ENCODE measurements at regions not wholly inside any gene's neighbourhood (a gene's known extent, or its start where the extent isn't known, plus 50 kb on each side); places are given as distances from the start of the nearest gene placed in this dataset.

DNA sequence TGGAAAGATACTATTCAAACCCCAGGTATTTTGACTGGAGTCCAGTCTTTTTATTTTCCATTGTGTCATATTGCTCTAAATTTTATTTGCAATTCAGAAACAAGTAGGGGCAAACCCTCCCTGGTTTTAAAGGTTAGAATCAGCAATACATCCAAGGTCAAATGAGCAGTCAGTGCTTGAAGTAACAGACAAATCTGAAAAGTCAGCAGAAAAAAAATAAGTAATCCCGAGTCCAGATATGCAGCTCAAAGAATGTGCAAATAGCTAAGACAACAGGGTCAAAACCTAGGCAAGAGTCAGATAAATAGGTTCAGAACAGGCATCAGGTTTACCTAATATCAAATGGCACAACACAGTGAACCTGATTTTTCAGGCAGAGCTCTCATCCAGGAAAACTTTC, 367.0 kb downstream of the STK39 start:
- in situ Hi-C loops (cut with MboI) = no loop called here
- 31 to 38% methylated on average over 1 of the region's 1 CpG for WGBS, 2 experiments (ENCODE audit: low coverage in 1 of 2, low lambda C conversion rate in 2 of 2, missing lambda C conversion rate in 2 of 2)
- no peak for TF ChIP-seq EZH2 (IDR thresholded peaks at IDR 0.05; ENCODE audit: insufficient read depth, poor library complexity, severe bottlenecking)
- TF ChIP-seq EZH2phosphoT487 (IDR thresholded peaks at IDR 0.05; ENCODE audit: insufficient read depth, low read depth) = no peak
- H3K9ac ChIP-seq = no peak overlapping the region
- no peaks in the 10 kb centered on the region for H3K36me3 ChIP-seq (ENCODE audit: low read depth)
- H3F3A ChIP-seq (ENCODE audit: insufficient read depth) = no peaks in the 10 kb centered on the region
- no peak overlapping the region for H3K4me3 ChIP-seq
- H3K79me2 ChIP-seq (ENCODE audit: insufficient read depth) = no peaks in the 10 kb centered on the region
- no peaks in the 10 kb centered on the region for H3K9me2 ChIP-seq (ENCODE audit: insufficient read depth)
- no peaks in the 10 kb centered on the region for H3K4me1 ChIP-seq (ENCODE audit: insufficient read depth)
- H3K27me3 ChIP-seq (replicated peaks; ENCODE audit: insufficient read depth) = no peaks in the 10 kb centered on the region
- DNase-seq = no peak
- H3K27ac ChIP-seq = no peak overlapping the region
- H3K9me3 ChIP-seq (ENCODE audit: low read depth) = no peaks in the 10 kb centered on the region
- no peaks in the 10 kb centered on the region for H4K20me1 ChIP-seq (ENCODE audit: insufficient read depth)
- H3K4me2 ChIP-seq (ENCODE audit: unreplicated experiment) = no peak overlapping the region
- H2AFZ ChIP-seq = no peak overlapping the region

DNA sequence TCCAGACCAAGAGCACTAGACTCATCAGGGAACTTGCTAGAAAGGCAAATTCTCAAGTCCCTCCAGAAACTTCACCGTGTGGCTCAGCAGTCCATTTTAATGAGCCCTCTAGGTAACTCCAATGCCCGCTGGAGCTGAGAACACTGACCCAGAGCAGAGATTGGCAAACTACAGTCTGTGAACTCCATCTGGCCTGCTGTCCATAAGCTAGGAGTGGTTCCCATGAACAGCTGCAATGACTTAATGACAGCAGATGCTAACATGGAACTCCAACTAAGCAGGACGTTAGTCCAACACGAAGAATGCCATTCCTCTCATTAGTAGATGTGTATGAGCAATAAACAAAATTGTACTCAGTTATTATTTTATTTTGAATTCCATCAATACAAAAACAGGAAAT, 371.9 kb downstream of the STK39 start:
- Histone ChIP-seq H3F3A (ENCODE audit: insufficient read depth) (no peaks in the 10 kb centered on the region), H3K79me2 (ENCODE audit: insufficient read depth) (no peaks in the 10 kb centered on the region), H4K20me1 (ENCODE audit: insufficient read depth) (no peaks in the 10 kb centered on the region), H3K27ac (no peak overlapping the region), H3K4me2 (ENCODE audit: unreplicated experiment) (no peak overlapping the region), H3K9me3 (ENCODE audit: low read depth) (no peaks in the 10 kb centered on the region), H3K36me3 (ENCODE audit: low read depth) (no peaks in the 10 kb centered on the region), H3K4me3 (no peak overlapping the region), H3K9ac (no peak overlapping the region), H3K27me3 (replicated peaks; ENCODE audit: insufficient read depth) (no peaks in the 10 kb centered on the region), H3K4me1 (ENCODE audit: insufficient read depth) (no peaks in the 10 kb centered on the region), H2AFZ (no peak overlapping the region), H3K9me2 (ENCODE audit: insufficient read depth) (no peaks in the 10 kb centered on the region)
- no peak for DNase-seq
- TF ChIP-seq EZH2 (IDR thresholded peaks at IDR 0.05; ENCODE audit: insufficient read depth, poor library complexity, severe bottlenecking) (no peak), EZH2phosphoT487 (IDR thresholded peaks at IDR 0.05; ENCODE audit: insufficient read depth, low read depth) (no peak)
- in situ Hi-C loops (cut with MboI) = no loop called here
- WGBS, 2 experiments (ENCODE audit: low coverage in 1 of 2, low lambda C conversion rate in 2 of 2, missing lambda C conversion rate in 2 of 2) = 41% methylated on average over 4 of the region's 4 CpGs

DNA sequence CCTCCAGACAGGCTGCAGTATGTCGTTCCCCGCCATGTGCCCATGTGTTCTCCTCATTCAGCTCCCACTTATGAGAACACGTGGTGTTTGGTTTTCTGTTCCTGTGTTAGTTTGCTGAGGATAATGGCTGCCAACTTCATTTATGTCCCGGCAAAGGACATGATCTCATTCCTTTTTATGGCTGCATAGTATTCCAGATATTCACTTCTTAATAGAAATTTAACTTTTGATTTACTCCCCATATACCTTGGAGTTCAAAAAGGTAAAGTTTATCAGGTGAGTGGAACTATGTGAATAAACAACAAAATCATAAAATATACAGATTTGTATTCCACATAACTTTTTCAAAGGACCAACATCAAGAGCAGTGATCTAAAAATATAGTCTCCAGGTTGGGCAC, 372.6 kb downstream of the STK39 start:
- Histone ChIP-seq H3K9ac (no peak overlapping the region), H3K4me1 (ENCODE audit: insufficient read depth) (no peaks in the 10 kb centered on the region), H3F3A (ENCODE audit: insufficient read depth) (no peaks in the 10 kb centered on the region), H3K4me3 (no peak overlapping the region), H4K20me1 (ENCODE audit: insufficient read depth) (no peaks in the 10 kb centered on the region), H3K27ac (no peak overlapping the region), H2AFZ (no peak overlapping the region), H3K79me2 (ENCODE audit: insufficient read depth) (no peaks in the 10 kb centered on the region), H3K4me2 (ENCODE audit: unreplicated experiment) (no peak overlapping the region), H3K9me3 (ENCODE audit: low read depth) (no peaks in the 10 kb centered on the region), H3K9me2 (ENCODE audit: insufficient read depth) (no peaks in the 10 kb centered on the region), H3K27me3 (replicated peaks; ENCODE audit: insufficient read depth) (no peaks in the 10 kb centered on the region), H3K36me3 (ENCODE audit: low read depth) (no peaks in the 10 kb centered on the region)
- TF ChIP-seq EZH2phosphoT487 (IDR thresholded peaks at IDR 0.05; ENCODE audit: insufficient read depth, low read depth) (no peak), EZH2 (IDR thresholded peaks at IDR 0.05; ENCODE audit: insufficient read depth, poor library complexity, severe bottlenecking) (no peak)
- in situ Hi-C loops (cut with MboI) = no loop called here
- no peak for DNase-seq
- 52 to 60% methylated on average over 4 of the region's 4 CpGs for WGBS, 2 experiments (ENCODE audit: low coverage in 1 of 2, low lambda C conversion rate in 2 of 2, missing lambda C conversion rate in 2 of 2)

DNA sequence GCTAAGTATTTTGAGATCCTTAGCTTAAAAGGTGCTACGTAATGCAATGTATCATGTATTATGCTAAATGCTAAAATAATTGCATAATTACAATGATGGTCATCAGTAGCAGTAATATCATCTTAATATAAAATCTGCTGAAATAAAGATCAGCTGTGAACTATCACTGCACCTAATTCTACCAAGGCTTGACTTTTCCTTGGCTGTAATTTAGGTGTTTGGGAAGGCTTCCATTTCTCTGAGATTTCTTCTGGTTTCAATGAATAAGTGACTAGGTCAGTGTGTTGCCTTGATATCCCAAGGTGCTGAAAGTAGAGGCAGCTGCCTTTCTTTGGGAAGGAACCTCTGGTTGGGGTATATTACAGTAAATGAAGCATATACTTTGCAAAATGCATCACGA, 376.1 kb downstream of the STK39 start:
- Histone ChIP-seq H3K4me3 (no peak overlapping the region), H3K9ac (no peak overlapping the region), H3F3A (ENCODE audit: insufficient read depth) (no peaks in the 10 kb centered on the region), H3K27me3 (replicated peaks; ENCODE audit: insufficient read depth) (no peaks in the 10 kb centered on the region), H3K9me2 (ENCODE audit: insufficient read depth) (no peaks in the 10 kb centered on the region), H4K20me1 (ENCODE audit: insufficient read depth) (no peaks in the 10 kb centered on the region), H3K27ac (no peak overlapping the region), H2AFZ (no peak overlapping the region), H3K4me2 (ENCODE audit: unreplicated experiment) (no peak overlapping the region), H3K9me3 (ENCODE audit: low read depth) (no peaks in the 10 kb centered on the region), H3K36me3 (ENCODE audit: low read depth) (no peaks in the 10 kb centered on the region), H3K79me2 (ENCODE audit: insufficient read depth) (no peaks in the 10 kb centered on the region), H3K4me1 (ENCODE audit: insufficient read depth) (no peaks in the 10 kb centered on the region)
- TF ChIP-seq EZH2phosphoT487 (IDR thresholded peaks at IDR 0.05; ENCODE audit: insufficient read depth, low read depth) (no peak), EZH2 (IDR thresholded peaks at IDR 0.05; ENCODE audit: insufficient read depth, poor library complexity, severe bottlenecking) (no peak)
- in situ Hi-C loops (cut with MboI) = no loop called here
- no peak for DNase-seq
- 55 to 65% methylated on average over 2 of the region's 2 CpGs for WGBS, 2 experiments (ENCODE audit: low coverage in 1 of 2, low lambda C conversion rate in 2 of 2, missing lambda C conversion rate in 2 of 2)

DNA sequence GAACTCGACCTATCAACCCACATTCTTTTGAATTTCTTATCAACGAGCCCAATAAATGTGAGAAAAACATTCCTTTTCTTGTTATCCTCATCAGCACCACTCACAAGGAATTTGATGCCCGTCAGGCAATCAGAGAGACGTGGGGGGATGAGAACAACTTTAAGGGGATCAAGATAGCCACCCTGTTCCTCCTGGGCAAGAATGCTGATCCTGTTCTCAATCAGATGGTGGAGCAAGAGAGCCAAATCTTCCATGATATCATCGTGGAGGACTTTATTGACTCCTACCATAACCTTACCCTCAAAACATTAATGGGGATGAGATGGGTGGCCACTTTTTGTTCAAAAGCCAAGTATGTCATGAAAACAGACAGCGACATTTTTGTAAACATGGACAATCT, 378.2 kb downstream of the STK39 start:
- 36 to 37% methylated on average over 6 of the region's 6 CpGs for WGBS, 2 experiments (ENCODE audit: low coverage in 1 of 2, low lambda C conversion rate in 2 of 2, missing lambda C conversion rate in 2 of 2)
- Histone ChIP-seq H3K27ac (no peak overlapping the region), H3K36me3 (ENCODE audit: low read depth) (no peaks in the 10 kb centered on the region), H2AFZ (no peak overlapping the region), H3F3A (ENCODE audit: insufficient read depth) (no peaks in the 10 kb centered on the region), H3K4me1 (ENCODE audit: insufficient read depth) (no peaks in the 10 kb centered on the region), H3K27me3 (replicated peaks; ENCODE audit: insufficient read depth) (no peaks in the 10 kb centered on the region), H3K4me3 (no peak overlapping the region), H3K9me2 (ENCODE audit: insufficient read depth) (no peaks in the 10 kb centered on the region), H3K4me2 (ENCODE audit: unreplicated experiment) (no peak overlapping the region), H3K9me3 (ENCODE audit: low read depth) (no peaks in the 10 kb centered on the region), H4K20me1 (ENCODE audit: insufficient read depth) (no peaks in the 10 kb centered on the region), H3K9ac (no peak overlapping the region), H3K79me2 (ENCODE audit: insufficient read depth) (no peaks in the 10 kb centered on the region)
- in situ Hi-C loops (cut with MboI) = no loop called here
- TF ChIP-seq EZH2phosphoT487 (IDR thresholded peaks at IDR 0.05; ENCODE audit: insufficient read depth, low read depth) (no peak), EZH2 (IDR thresholded peaks at IDR 0.05; ENCODE audit: insufficient read depth, poor library complexity, severe bottlenecking) (no peak)
- DNase-seq = no peak

Data from GM23248 (cell line).